OCI-LY1 (cell line): ENCODE measurements at regions not wholly inside any gene's neighbourhood (a gene's known extent, or its start where the extent isn't known, plus 50 kb on each side); places are given as distances from the start of the nearest gene placed in this dataset.

Experiments
- EZH2 ChIP-seq: fragments of 200-600 bp; sonication (generic), shearing (Covaris generic); IDR thresholded peaks from 2 replicates; pipeline ENCODE4 v1.8.0; 2017; ENCODE audit warnings: borderline replicate concordance, mixed run types, mild to moderate bottlenecking, antibody characterized with exemption, low read length, moderate library complexity, mixed read lengths
- TF ChIP-seq, protein P1 (sequence below): fragments of 200-600 bp; sonication (generic), shearing (Covaris generic); IDR thresholded peaks from 2 replicates; pipeline ENCODE4 v1.5.1; 2017; ENCODE audit warnings: mild to moderate bottlenecking, antibody characterized with exemption, low read length, moderate library complexity, mixed read lengths

DNA sequence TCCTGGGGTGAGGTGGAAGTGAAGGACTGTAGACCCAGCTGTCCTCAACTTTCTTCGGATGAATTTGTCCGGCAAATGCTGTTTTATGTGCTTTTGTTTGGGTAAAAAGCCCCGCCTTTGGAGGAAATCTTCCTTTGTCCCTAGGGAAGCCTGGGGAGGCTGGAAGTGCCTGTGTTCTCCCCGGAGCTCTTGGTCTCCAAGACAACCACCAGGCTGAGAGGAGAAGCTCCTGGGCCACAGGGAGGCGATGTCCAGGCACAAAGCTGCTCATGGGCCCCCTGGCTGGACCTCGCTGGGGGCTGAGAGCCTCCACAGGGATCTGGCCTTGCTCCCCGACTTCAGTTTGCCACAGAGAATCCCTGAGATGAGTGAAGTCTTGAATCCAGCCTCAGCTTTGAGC lies 293.1 kb upstream of the N4BP1 start:
- TF ChIP-seq, protein P1, sequence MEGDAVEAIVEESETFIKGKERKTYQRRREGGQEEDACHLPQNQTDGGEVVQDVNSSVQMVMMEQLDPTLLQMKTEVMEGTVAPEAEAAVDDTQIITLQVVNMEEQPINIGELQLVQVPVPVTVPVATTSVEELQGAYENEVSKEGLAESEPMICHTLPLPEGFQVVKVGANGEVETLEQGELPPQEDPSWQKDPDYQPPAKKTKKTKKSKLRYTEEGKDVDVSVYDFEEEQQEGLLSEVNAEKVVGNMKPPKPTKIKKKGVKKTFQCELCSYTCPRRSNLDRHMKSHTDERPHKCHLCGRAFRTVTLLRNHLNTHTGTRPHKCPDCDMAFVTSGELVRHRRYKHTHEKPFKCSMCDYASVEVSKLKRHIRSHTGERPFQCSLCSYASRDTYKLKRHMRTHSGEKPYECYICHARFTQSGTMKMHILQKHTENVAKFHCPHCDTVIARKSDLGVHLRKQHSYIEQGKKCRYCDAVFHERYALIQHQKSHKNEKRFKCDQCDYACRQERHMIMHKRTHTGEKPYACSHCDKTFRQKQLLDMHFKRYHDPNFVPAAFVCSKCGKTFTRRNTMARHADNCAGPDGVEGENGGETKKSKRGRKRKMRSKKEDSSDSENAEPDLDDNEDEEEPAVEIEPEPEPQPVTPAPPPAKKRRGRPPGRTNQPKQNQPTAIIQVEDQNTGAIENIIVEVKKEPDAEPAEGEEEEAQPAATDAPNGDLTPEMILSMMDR = no peak
- no peak for TF ChIP-seq EZH2
